ENCODE measurements at regions not wholly inside any gene's neighbourhood (a gene's known extent, or its start where the extent isn't known, plus 50 kb on each side); places are given as distances from the start of the nearest gene placed in this dataset.

- Histone ChIP-seq H3K4me1 (ENCODE audit: control insufficient read depth, insufficient read depth, low read length, unreplicated experiment) (peaks cover 12% of the 10 kb centered on the region), H3K27ac (ENCODE audit: low read depth, low read length) (no peak overlapping the region), H3K4me3 (ENCODE audit: low read depth, low read length) (no peak overlapping the region), H3K27me3 (ENCODE audit: insufficient read depth, low read length) (no peaks in the 10 kb centered on the region), H3K79me2 (ENCODE audit: control insufficient read depth, insufficient read depth, low read length, unreplicated experiment) (no peaks in the 10 kb centered on the region), H2AFZ (ENCODE audit: low read length, unreplicated experiment) (no peak overlapping the region), H3K36me3 (ENCODE audit: insufficient read depth, low read length) (no peaks in the 10 kb centered on the region)
Measured at GRCh38 chr5:34578962-34579361, 77.2 kb upstream of the RAI14 start.

- Histone ChIP-seq H3K4me1 (ENCODE audit: control insufficient read depth, insufficient read depth, low read length, unreplicated experiment) (peaks cover 22% of the 10 kb centered on the region), H3K27ac (ENCODE audit: low read depth, low read length) (no peak overlapping the region), H3K36me3 (ENCODE audit: insufficient read depth, low read length) (no peaks in the 10 kb centered on the region), H3K27me3 (ENCODE audit: insufficient read depth, low read length) (no peaks in the 10 kb centered on the region), H3K79me2 (ENCODE audit: control insufficient read depth, insufficient read depth, low read length, unreplicated experiment) (no peaks in the 10 kb centered on the region), H2AFZ (ENCODE audit: low read length, unreplicated experiment) (no peak overlapping the region), H3K4me3 (ENCODE audit: low read depth, low read length) (no peak overlapping the region)
Measured at GRCh38 chr5:34580983-34581382, 75.1 kb upstream of the RAI14 start.

- Histone ChIP-seq H3K4me3 (ENCODE audit: low read depth, low read length) (no peak overlapping the region), H3K36me3 (ENCODE audit: insufficient read depth, low read length) (no peaks in the 10 kb centered on the region), H3K27me3 (ENCODE audit: insufficient read depth, low read length) (no peaks in the 10 kb centered on the region), H3K4me1 (ENCODE audit: control insufficient read depth, insufficient read depth, low read length, unreplicated experiment) (peaks cover 35% of the 10 kb centered on the region), H3K27ac (ENCODE audit: low read depth, low read length) (no peak overlapping the region), H3K79me2 (ENCODE audit: control insufficient read depth, insufficient read depth, low read length, unreplicated experiment) (no peaks in the 10 kb centered on the region), H2AFZ (ENCODE audit: low read length, unreplicated experiment) (no peak overlapping the region)
Measured at GRCh38 chr5:34582371-34582770, 73.8 kb upstream of the RAI14 start.

GRCh38 chr5:34583167-34583566 lies 73.0 kb upstream of the RAI14 start:
- Histone ChIP-seq H3K79me2 (ENCODE audit: control insufficient read depth, insufficient read depth, low read length, unreplicated experiment) (no peaks in the 10 kb centered on the region), H2AFZ (ENCODE audit: low read length, unreplicated experiment) (peak overlapping the region; percentile 16), H3K4me3 (ENCODE audit: low read depth, low read length) (no peak overlapping the region), H3K4me1 (ENCODE audit: control insufficient read depth, insufficient read depth, low read length, unreplicated experiment) (peaks cover 43% of the 10 kb centered on the region), H3K36me3 (ENCODE audit: insufficient read depth, low read length) (no peaks in the 10 kb centered on the region), H3K27ac (ENCODE audit: low read depth, low read length) (peak overlapping the region; percentile 37), H3K27me3 (ENCODE audit: insufficient read depth, low read length) (no peaks in the 10 kb centered on the region)

- H3K36me3 ChIP-seq (ENCODE audit: insufficient read depth, low read length) = no peaks in the 10 kb centered on the region
- H3K4me3 ChIP-seq (ENCODE audit: low read depth, low read length) = no peak overlapping the region
- H3K79me2 ChIP-seq (ENCODE audit: control insufficient read depth, insufficient read depth, low read length, unreplicated experiment) = no peaks in the 10 kb centered on the region
- no peaks in the 10 kb centered on the region for H3K27me3 ChIP-seq (ENCODE audit: insufficient read depth, low read length)
- peaks cover 44% of the 10 kb centered on the region for H3K4me1 ChIP-seq (ENCODE audit: control insufficient read depth, insufficient read depth, low read length, unreplicated experiment)
- H3K27ac ChIP-seq (ENCODE audit: low read depth, low read length) = no peak overlapping the region
- no peak overlapping the region for H2AFZ ChIP-seq (ENCODE audit: low read length, unreplicated experiment)
Measured at GRCh38 chr5:34584165-34584564, 72.0 kb upstream of the RAI14 start.

- H3K4me3 ChIP-seq (ENCODE audit: low read depth, low read length) = peak overlapping the region; percentile 46; the same call in 1 of the 2 replicates
- peaks cover 44% of the 10 kb centered on the region for H3K4me1 ChIP-seq (ENCODE audit: control insufficient read depth, insufficient read depth, low read length, unreplicated experiment)
- H3K27ac ChIP-seq (ENCODE audit: low read depth, low read length) = peak overlapping the region; percentile 99
- no peaks in the 10 kb centered on the region for H3K79me2 ChIP-seq (ENCODE audit: control insufficient read depth, insufficient read depth, low read length, unreplicated experiment)
- no peaks in the 10 kb centered on the region for H3K36me3 ChIP-seq (ENCODE audit: insufficient read depth, low read length)
- no peaks in the 10 kb centered on the region for H3K27me3 ChIP-seq (ENCODE audit: insufficient read depth, low read length)
- H2AFZ ChIP-seq (ENCODE audit: low read length, unreplicated experiment) = no peak overlapping the region
Measured at GRCh38 chr5:34585601-34586104, 70.5 kb upstream of the RAI14 start.

- H3K4me3 ChIP-seq (ENCODE audit: low read depth, low read length) = peak overlapping the region; percentile 46; the same call in 1 of the 2 replicates
- H3K27ac ChIP-seq (ENCODE audit: low read depth, low read length) = peak overlapping the region; percentile 99
- peaks cover 44% of the 10 kb centered on the region for H3K4me1 ChIP-seq (ENCODE audit: control insufficient read depth, insufficient read depth, low read length, unreplicated experiment)
- H2AFZ ChIP-seq (ENCODE audit: low read length, unreplicated experiment) = no peak overlapping the region
- no peaks in the 10 kb centered on the region for H3K27me3 ChIP-seq (ENCODE audit: insufficient read depth, low read length)
- H3K79me2 ChIP-seq (ENCODE audit: control insufficient read depth, insufficient read depth, low read length, unreplicated experiment) = no peaks in the 10 kb centered on the region
- no peaks in the 10 kb centered on the region for H3K36me3 ChIP-seq (ENCODE audit: insufficient read depth, low read length)
Measured at GRCh38 chr5:34586117-34586885, 69.8 kb upstream of the RAI14 start.

GRCh38 chr5:34587355-34588241 lies 68.5 kb upstream of the RAI14 start:
- H3K27ac ChIP-seq (ENCODE audit: low read depth, low read length) = peak overlapping the region; percentile 99
- H2AFZ ChIP-seq (ENCODE audit: low read length, unreplicated experiment) = peak overlapping the region; percentile 39
- H3K36me3 ChIP-seq (ENCODE audit: insufficient read depth, low read length) = no peaks in the 10 kb centered on the region
- peaks cover 44% of the 10 kb centered on the region for H3K4me1 ChIP-seq (ENCODE audit: control insufficient read depth, insufficient read depth, low read length, unreplicated experiment)
- H3K27me3 ChIP-seq (ENCODE audit: insufficient read depth, low read length) = no peaks in the 10 kb centered on the region
- H3K4me3 ChIP-seq (ENCODE audit: low read depth, low read length) = peak overlapping the region; percentile 50
- H3K79me2 ChIP-seq (ENCODE audit: control insufficient read depth, insufficient read depth, low read length, unreplicated experiment) = no peaks in the 10 kb centered on the region

- H3K4me1 ChIP-seq (ENCODE audit: control insufficient read depth, insufficient read depth, low read length, unreplicated experiment) = peaks cover 32% of the 10 kb centered on the region
- H3K36me3 ChIP-seq (ENCODE audit: insufficient read depth, low read length) = no peaks in the 10 kb centered on the region
- no peak overlapping the region for H3K4me3 ChIP-seq (ENCODE audit: low read depth, low read length)
- H2AFZ ChIP-seq (ENCODE audit: low read length, unreplicated experiment) = no peak overlapping the region
- no peaks in the 10 kb centered on the region for H3K79me2 ChIP-seq (ENCODE audit: control insufficient read depth, insufficient read depth, low read length, unreplicated experiment)
- H3K27ac ChIP-seq (ENCODE audit: low read depth, low read length) = no peak overlapping the region
- no peaks in the 10 kb centered on the region for H3K27me3 ChIP-seq (ENCODE audit: insufficient read depth, low read length)
Measured at GRCh38 chr5:34589832-34590231, 66.3 kb upstream of the RAI14 start.

- Histone ChIP-seq H2AFZ (ENCODE audit: low read length, unreplicated experiment) (no peak overlapping the region), H3K79me2 (ENCODE audit: control insufficient read depth, insufficient read depth, low read length, unreplicated experiment) (no peaks in the 10 kb centered on the region), H3K36me3 (ENCODE audit: insufficient read depth, low read length) (no peaks in the 10 kb centered on the region), H3K4me1 (ENCODE audit: control insufficient read depth, insufficient read depth, low read length, unreplicated experiment) (peaks cover 16% of the 10 kb centered on the region), H3K4me3 (ENCODE audit: low read depth, low read length) (no peak overlapping the region), H3K27ac (ENCODE audit: low read depth, low read length) (no peak overlapping the region), H3K27me3 (ENCODE audit: insufficient read depth, low read length) (no peaks in the 10 kb centered on the region)
Measured at GRCh38 chr5:34591723-34592122, 64.4 kb upstream of the RAI14 start.

Measured in ACC112 (cell line).